ENCODE measurements at regions not wholly inside any gene's neighbourhood (a gene's known extent, or its start where the extent isn't known, plus 50 kb on each side); places are given as distances from the start of the nearest gene placed in this dataset.
"Not testable (repeated sequence)": the region's sequence is repeated elsewhere in the genome, so short reads cannot be mapped to it uniquely, and the experiment has no call there.

DNA sequence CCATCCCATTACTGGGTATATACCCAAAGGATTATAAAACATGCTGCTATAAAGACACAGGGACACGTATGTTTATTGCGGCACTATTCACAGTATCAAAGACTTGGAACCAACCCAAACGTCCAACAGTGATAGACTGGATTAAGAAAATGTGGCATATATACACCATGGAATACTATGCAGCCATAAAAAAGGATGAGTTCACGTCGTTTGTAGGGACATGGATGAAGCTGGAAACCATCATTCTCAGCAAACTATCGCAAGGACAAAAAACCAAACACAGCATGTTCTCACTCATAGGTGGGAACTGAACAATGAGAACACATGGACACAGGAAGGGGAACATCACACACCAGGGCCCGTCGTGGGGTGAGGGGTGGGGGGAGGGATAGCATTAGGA is 106.1 kb downstream of the CHD1L start:
- not testable (repeated sequence) for H3K4me1 ChIP-seq (ENCODE audit: low read depth); H3K36me3 ChIP-seq

DNA sequence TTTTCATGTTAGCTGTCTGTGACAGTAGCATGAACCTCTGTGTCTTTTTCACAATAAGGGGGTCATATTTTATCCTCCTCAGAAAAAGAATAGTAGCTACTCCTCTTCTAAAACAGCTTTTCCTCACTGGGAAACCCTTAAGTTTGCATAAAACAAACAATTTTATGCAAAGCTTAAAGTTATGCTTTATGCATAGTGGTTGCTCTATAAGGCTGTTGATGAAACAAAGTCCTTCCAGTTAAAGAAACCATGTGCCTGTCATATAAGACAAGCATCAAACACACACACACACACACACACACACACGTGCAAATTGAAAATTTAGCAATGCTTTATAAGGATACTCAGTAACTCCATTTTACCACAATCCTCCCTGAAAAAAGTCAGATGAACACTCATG is 107.0 kb downstream of the CHD1L start:
- no peak overlapping the region for H3K27ac ChIP-seq

More for the DNA sequence above, 106.1 kb downstream of the CHD1L start:
- H3K9me3 ChIP-seq (ENCODE audit: low read depth); H3K27me3 ChIP-seq; H3K27ac ChIP-seq; DNase-seq (ENCODE audit: low read depth in 1 of 2, low spot score in 1 of 2); H3K4me3 ChIP-seq: not testable (repeated sequence)

DNA sequence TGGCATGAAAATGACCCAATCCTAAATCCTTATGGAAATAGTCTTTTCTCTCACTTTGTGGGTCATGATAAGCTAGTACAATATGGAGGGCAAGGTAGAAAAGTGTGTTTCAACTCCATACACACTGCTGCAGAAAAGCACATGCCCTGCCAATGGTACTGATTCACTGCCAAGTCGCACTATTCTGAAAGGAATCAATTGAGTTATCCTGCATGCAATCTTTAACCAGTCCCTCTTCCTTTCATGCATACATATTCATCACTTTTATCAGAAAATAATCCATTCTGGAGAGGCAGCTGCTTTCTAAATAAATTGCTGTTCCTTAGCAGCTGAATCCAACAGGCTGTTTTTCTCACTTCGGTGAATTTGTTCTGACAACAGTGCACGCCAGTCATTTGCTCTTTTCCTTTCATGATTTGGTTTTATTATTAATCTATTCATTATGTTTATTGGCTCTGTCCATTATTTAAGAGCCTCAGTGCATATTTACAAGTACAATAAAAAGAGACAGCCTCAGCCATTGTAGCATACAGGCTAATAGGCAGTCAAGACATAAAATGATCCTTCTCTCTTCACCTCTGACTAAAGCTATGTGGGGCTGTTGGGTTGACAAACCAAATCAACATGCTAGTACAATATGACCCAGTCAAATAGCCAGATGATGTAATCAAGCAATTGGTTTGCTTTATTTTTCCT is 108.8 kb downstream of the CHD1L start:
- Histone ChIP-seq H3K27ac (no peak overlapping the region), H3K4me1 (ENCODE audit: low read depth) (no peaks in the 10 kb centered on the region), H3K4me3 (no peak overlapping the region), H3K9me3 (ENCODE audit: low read depth) (no peaks in the 10 kb centered on the region), H3K36me3 (no peaks in the 10 kb centered on the region), H3K27me3 (peaks cover 4% of the 10 kb centered on the region)
- DNase-seq (ENCODE audit: low read depth in 1 of 2, low spot score in 1 of 2) = no peak
- TF ChIP-seq, protein P1, sequence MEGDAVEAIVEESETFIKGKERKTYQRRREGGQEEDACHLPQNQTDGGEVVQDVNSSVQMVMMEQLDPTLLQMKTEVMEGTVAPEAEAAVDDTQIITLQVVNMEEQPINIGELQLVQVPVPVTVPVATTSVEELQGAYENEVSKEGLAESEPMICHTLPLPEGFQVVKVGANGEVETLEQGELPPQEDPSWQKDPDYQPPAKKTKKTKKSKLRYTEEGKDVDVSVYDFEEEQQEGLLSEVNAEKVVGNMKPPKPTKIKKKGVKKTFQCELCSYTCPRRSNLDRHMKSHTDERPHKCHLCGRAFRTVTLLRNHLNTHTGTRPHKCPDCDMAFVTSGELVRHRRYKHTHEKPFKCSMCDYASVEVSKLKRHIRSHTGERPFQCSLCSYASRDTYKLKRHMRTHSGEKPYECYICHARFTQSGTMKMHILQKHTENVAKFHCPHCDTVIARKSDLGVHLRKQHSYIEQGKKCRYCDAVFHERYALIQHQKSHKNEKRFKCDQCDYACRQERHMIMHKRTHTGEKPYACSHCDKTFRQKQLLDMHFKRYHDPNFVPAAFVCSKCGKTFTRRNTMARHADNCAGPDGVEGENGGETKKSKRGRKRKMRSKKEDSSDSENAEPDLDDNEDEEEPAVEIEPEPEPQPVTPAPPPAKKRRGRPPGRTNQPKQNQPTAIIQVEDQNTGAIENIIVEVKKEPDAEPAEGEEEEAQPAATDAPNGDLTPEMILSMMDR (IDR thresholded peaks at IDR 0.05; ENCODE audit: low read depth, low read length) = no peak

More for the DNA sequence above, 107.0 kb downstream of the CHD1L start:
- TF ChIP-seq, protein P1 (IDR thresholded peaks at IDR 0.05; ENCODE audit: low read depth, low read length) = no peak
- no peak for DNase-seq (ENCODE audit: low read depth in 1 of 2, low spot score in 1 of 2)
- Histone ChIP-seq H3K4me3 (no peak overlapping the region), H3K27me3 (no peaks in the 10 kb centered on the region), H3K4me1 (ENCODE audit: low read depth) (no peaks in the 10 kb centered on the region), H3K9me3 (ENCODE audit: low read depth) (no peaks in the 10 kb centered on the region), H3K36me3 (no peaks in the 10 kb centered on the region)

- H3K4me3 ChIP-seq = no peak overlapping the region
- H3K36me3 ChIP-seq = no peaks in the 10 kb centered on the region
- H3K27me3 ChIP-seq = no peaks in the 10 kb centered on the region
- no peak for DNase-seq (ENCODE audit: low read depth in 1 of 2, low spot score in 1 of 2)
- no peaks in the 10 kb centered on the region for H3K9me3 ChIP-seq (ENCODE audit: low read depth)
- no peaks in the 10 kb centered on the region for H3K4me1 ChIP-seq (ENCODE audit: low read depth)
- H3K27ac ChIP-seq = no peak overlapping the region
- TF ChIP-seq, protein P1 (IDR thresholded peaks at IDR 0.05; ENCODE audit: low read depth, low read length) = no peak
Measured at GRCh38 chr1:147377263-147378246, 135.1 kb downstream of the CHD1L start.

DNA sequence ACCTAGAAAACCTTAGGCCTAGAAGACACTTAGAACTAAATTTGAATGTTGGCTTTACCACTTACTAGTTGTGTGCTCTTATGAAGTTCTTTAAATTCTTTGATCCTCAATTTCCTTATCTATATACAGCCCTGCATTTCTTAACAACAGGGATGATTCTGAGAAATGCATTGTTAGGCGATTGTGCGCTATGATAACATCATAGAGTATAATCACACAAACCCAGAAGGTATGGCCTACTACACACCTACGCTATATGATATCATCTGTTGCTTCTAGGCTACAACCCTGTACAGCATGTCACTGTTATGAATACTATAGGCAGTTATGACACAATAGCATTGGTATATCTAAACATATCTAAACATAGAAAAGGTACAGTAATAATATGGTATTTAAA is 137.4 kb downstream of the CHD1L start:
- no peak for DNase-seq (ENCODE audit: low read depth in 1 of 2, low spot score in 1 of 2)
- Histone ChIP-seq H3K36me3 (no peaks in the 10 kb centered on the region), H3K4me1 (ENCODE audit: low read depth) (no peaks in the 10 kb centered on the region), H3K27me3 (no peaks in the 10 kb centered on the region), H3K9me3 (ENCODE audit: low read depth) (no peaks in the 10 kb centered on the region), H3K27ac (no peak overlapping the region), H3K4me3 (no peak overlapping the region)
- TF ChIP-seq, protein P1 (IDR thresholded peaks at IDR 0.05; ENCODE audit: low read depth, low read length) = no peak

GRCh38 chr1:147384804-147385203 is 142.3 kb downstream of the CHD1L start:
- DNase-seq (ENCODE audit: low read depth in 1 of 2, low spot score in 1 of 2) = no peak
- Histone ChIP-seq H3K9me3 (ENCODE audit: low read depth) (no peaks in the 10 kb centered on the region), H3K4me3 (no peak overlapping the region), H3K4me1 (ENCODE audit: low read depth) (no peaks in the 10 kb centered on the region), H3K27ac (no peak overlapping the region), H3K27me3 (no peaks in the 10 kb centered on the region), H3K36me3 (no peaks in the 10 kb centered on the region)
- TF ChIP-seq, protein P1 (IDR thresholded peaks at IDR 0.05; ENCODE audit: low read depth, low read length) = no peak

Measured in cardiac muscle cell (in vitro differentiated cells and primary cell).